GM21390 (cell line): ENCODE measurements at regions not wholly inside any gene's neighbourhood (a gene's known extent, or its start where the extent isn't known, plus 50 kb on each side); places are given as distances from the start of the nearest gene placed in this dataset.

Source experiments
- ATAC-seq: cut with Tn5 transposase; IDR thresholded peaks from one replicate; pipeline ENCODE4 v1.9.1; 2021; ENCODE audit not compliant: unreplicated experiment

GRCh38 chr9:86703346-86703745 lies 244.0 kb downstream of the GAS1 start:
- ATAC-seq: no peak

- ATAC-seq: no peak
Measured at GRCh38 chr9:86700629-86701028, 246.7 kb downstream of the GAS1 start.

GRCh38 chr9:86697999-86698398 lies 249.3 kb downstream of the GAS1 start:
- no peak for ATAC-seq

- ATAC-seq: no peak
Measured at GRCh38 chr9:86697213-86697612, 250.1 kb downstream of the GAS1 start.

GRCh38 chr9:86695910-86696424 lies 251.3 kb downstream of the GAS1 start:
- ATAC-seq: no peak

- no peak for ATAC-seq
Measured at GRCh38 chr9:86690034-86690433, 257.3 kb downstream of the GAS1 start.

- no peak for ATAC-seq
Measured at GRCh38 chr9:86687788-86688187, 259.5 kb downstream of the GAS1 start.

- no peak for ATAC-seq
Measured at GRCh38 chr9:86685556-86685955, 261.8 kb downstream of the GAS1 start.

GRCh38 chr9:86684148-86684547 lies 263.2 kb downstream of the GAS1 start:
- ATAC-seq: no peak

- ATAC-seq: no peak
Measured at GRCh38 chr9:86682240-86682639, 265.1 kb downstream of the GAS1 start.

- ATAC-seq: no peak
Measured at GRCh38 chr9:86679909-86680308, 267.4 kb downstream of the GAS1 start.

- no peak for ATAC-seq
Measured at GRCh38 chr9:86676396-86676795, 270.9 kb downstream of the GAS1 start.

- no peak for ATAC-seq
Measured at GRCh38 chr9:86675805-86676204, 271.5 kb downstream of the GAS1 start.

- no peak for ATAC-seq
Measured at GRCh38 chr9:86674487-86674886, 272.8 kb downstream of the GAS1 start.

- ATAC-seq: no peak
Measured at GRCh38 chr9:86672966-86673365, 274.3 kb downstream of the GAS1 start.

- no peak for ATAC-seq
Measured at GRCh38 chr9:86672301-86672700, 275.0 kb downstream of the GAS1 start.

- ATAC-seq: no peak
Measured at GRCh38 chr9:86671018-86671417, 276.3 kb downstream of the GAS1 start.

GRCh38 chr9:86670536-86670935 lies 276.8 kb downstream of the GAS1 start:
- ATAC-seq: no peak

- no peak for ATAC-seq
Measured at GRCh38 chr9:86670076-86670475, 277.2 kb downstream of the GAS1 start.

GRCh38 chr9:86669422-86669821 lies 277.9 kb downstream of the GAS1 start:
- no peak for ATAC-seq

GRCh38 chr9:86668488-86668887 lies 278.8 kb downstream of the GAS1 start:
- no peak for ATAC-seq

- ATAC-seq: no peak
Measured at GRCh38 chr9:86667307-86667706, 280.0 kb downstream of the GAS1 start.

GRCh38 chr9:86665416-86665815 lies 281.9 kb downstream of the GAS1 start:
- ATAC-seq: no peak

GRCh38 chr9:86664603-86665002 lies 282.7 kb downstream of the GAS1 start:
- no peak for ATAC-seq
